ENCODE measurements at regions not wholly inside any gene's neighbourhood (a gene's known extent, or its start where the extent isn't known, plus 50 kb on each side); places are given as distances from the start of the nearest gene placed in this dataset.

DNA sequence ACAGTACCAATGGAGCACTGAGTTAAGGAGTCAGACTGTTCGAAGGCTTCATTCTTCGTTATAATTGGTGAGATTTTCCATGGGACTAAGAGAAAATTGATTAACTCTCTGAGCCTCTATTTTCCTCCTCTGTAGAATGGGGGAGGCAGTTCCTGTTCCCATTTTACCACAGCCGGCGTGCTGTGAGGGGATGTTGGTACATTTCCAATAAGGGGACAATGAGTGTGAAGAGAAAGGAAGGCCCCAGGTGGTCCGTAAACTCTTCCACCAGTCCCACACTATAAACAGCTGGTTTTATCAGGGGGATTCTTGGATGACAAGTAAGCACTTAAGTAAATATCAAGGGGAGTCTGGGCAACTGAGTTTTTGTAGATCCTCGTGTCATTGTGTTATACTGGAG lies 109.9 kb downstream of the DAD1 start:
- Histone ChIP-seq H2AFZ (ENCODE audit: low read depth, low read length) (no peak overlapping the region), H3K36me3 (replicated peaks; ENCODE audit: low read depth, low read length) (no peaks in the 10 kb centered on the region), H3K9ac (ENCODE audit: low read length) (no peak overlapping the region), H3K9me3 (ENCODE audit: insufficient read depth, low read length) (no peaks in the 10 kb centered on the region), H3K4me1 (ENCODE audit: low read length) (peaks cover 96% of the 10 kb centered on the region), H3K27ac (ENCODE audit: low read length) (no peak overlapping the region), H4K20me1 (ENCODE audit: insufficient read depth, low read length) (no peaks in the 10 kb centered on the region), H3K79me2 (ENCODE audit: low read length) (no peaks in the 10 kb centered on the region), H3K4me2 (ENCODE audit: low read length) (no peak overlapping the region; the same call in 1 of the 2 replicates), H3K27me3 (ENCODE audit: low read depth, low read length) (no peaks in the 10 kb centered on the region), H3K4me3 (ENCODE audit: low read length) (no peak overlapping the region)
- TF ChIP-seq, protein P1, sequence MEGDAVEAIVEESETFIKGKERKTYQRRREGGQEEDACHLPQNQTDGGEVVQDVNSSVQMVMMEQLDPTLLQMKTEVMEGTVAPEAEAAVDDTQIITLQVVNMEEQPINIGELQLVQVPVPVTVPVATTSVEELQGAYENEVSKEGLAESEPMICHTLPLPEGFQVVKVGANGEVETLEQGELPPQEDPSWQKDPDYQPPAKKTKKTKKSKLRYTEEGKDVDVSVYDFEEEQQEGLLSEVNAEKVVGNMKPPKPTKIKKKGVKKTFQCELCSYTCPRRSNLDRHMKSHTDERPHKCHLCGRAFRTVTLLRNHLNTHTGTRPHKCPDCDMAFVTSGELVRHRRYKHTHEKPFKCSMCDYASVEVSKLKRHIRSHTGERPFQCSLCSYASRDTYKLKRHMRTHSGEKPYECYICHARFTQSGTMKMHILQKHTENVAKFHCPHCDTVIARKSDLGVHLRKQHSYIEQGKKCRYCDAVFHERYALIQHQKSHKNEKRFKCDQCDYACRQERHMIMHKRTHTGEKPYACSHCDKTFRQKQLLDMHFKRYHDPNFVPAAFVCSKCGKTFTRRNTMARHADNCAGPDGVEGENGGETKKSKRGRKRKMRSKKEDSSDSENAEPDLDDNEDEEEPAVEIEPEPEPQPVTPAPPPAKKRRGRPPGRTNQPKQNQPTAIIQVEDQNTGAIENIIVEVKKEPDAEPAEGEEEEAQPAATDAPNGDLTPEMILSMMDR (IDR thresholded peaks at IDR 0.05; ENCODE audit: low read depth, low read length) = no peak
- no peak for TF ChIP-seq EZH2phosphoT487 (IDR thresholded peaks at IDR 0.05; ENCODE audit: low read depth)

DNA sequence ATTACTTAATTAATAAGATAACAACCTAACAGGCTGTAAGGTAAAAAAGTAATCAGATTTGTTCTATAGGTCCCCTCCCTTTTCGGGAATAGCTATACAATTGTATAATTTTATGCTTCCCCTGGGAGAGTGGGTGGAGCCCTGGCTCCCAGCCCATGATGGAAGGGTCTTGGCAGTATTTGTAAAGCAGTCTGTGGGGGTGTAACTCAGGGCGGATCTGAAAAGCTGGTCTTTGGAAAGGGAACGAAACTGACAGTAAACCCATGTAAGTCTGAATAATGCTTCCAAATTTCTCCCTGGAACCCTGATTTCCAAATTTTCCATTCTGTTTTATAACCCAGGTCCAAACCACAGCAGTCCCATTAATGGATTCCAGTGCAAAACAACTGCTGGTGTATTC lies 110.4 kb downstream of the DAD1 start:
- no peak overlapping the region for H2AFZ ChIP-seq (ENCODE audit: low read depth, low read length)
- no peaks in the 10 kb centered on the region for H3K79me2 ChIP-seq (ENCODE audit: low read length)
- H3K27ac ChIP-seq (ENCODE audit: low read length) = no peak overlapping the region
- H3K4me1 ChIP-seq (ENCODE audit: low read length) = peaks cover 93% of the 10 kb centered on the region
- H3K9me3 ChIP-seq (ENCODE audit: insufficient read depth, low read length) = no peaks in the 10 kb centered on the region
- H3K4me2 ChIP-seq (ENCODE audit: low read length) = no peak overlapping the region
- TF ChIP-seq, protein P1 (IDR thresholded peaks at IDR 0.05; ENCODE audit: low read depth, low read length) = no peak
- no peak for TF ChIP-seq EZH2phosphoT487 (IDR thresholded peaks at IDR 0.05; ENCODE audit: low read depth)
- no peak overlapping the region for H3K9ac ChIP-seq (ENCODE audit: low read length)
- H4K20me1 ChIP-seq (ENCODE audit: insufficient read depth, low read length) = no peaks in the 10 kb centered on the region
- H3K4me3 ChIP-seq (ENCODE audit: low read length) = no peak overlapping the region
- H3K27me3 ChIP-seq (ENCODE audit: low read depth, low read length) = no peaks in the 10 kb centered on the region
- no peaks in the 10 kb centered on the region for H3K36me3 ChIP-seq (replicated peaks; ENCODE audit: low read depth, low read length)

DNA sequence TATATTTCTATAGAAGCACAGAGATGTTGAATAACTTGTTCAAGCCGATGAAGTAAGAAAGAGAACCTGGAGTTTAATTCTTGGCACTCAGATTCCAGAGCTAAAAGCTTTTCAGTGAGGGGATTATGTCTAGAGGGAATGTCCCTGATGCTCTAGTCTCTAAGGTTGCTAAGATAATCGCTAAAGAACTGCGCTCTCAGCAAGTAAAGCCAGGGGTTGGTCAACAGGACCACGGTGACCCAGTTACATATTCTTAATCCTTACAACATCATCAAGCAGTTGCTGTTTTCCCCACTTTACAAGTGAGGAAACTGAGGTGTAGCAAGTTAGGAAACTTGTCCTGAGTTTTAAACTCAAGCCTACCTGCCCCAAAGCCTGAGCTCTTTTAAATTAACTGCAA lies 110.8 kb downstream of the DAD1 start:
- no peaks in the 10 kb centered on the region for H3K36me3 ChIP-seq (replicated peaks; ENCODE audit: low read depth, low read length)
- peaks cover 93% of the 10 kb centered on the region for H3K4me1 ChIP-seq (ENCODE audit: low read length)
- H4K20me1 ChIP-seq (ENCODE audit: insufficient read depth, low read length) = no peaks in the 10 kb centered on the region
- no peak overlapping the region for H3K4me3 ChIP-seq (ENCODE audit: low read length)
- no peaks in the 10 kb centered on the region for H3K79me2 ChIP-seq (ENCODE audit: low read length)
- no peak overlapping the region for H3K27ac ChIP-seq (ENCODE audit: low read length)
- TF ChIP-seq, protein P1 (IDR thresholded peaks at IDR 0.05; ENCODE audit: low read depth, low read length) = no peak
- no peak for TF ChIP-seq EZH2phosphoT487 (IDR thresholded peaks at IDR 0.05; ENCODE audit: low read depth)
- no peaks in the 10 kb centered on the region for H3K9me3 ChIP-seq (ENCODE audit: insufficient read depth, low read length)
- no peak overlapping the region for H3K9ac ChIP-seq (ENCODE audit: low read length)
- H2AFZ ChIP-seq (ENCODE audit: low read depth, low read length) = no peak overlapping the region
- no peak overlapping the region for H3K4me2 ChIP-seq (ENCODE audit: low read length)
- H3K27me3 ChIP-seq (ENCODE audit: low read depth, low read length) = no peaks in the 10 kb centered on the region

DNA sequence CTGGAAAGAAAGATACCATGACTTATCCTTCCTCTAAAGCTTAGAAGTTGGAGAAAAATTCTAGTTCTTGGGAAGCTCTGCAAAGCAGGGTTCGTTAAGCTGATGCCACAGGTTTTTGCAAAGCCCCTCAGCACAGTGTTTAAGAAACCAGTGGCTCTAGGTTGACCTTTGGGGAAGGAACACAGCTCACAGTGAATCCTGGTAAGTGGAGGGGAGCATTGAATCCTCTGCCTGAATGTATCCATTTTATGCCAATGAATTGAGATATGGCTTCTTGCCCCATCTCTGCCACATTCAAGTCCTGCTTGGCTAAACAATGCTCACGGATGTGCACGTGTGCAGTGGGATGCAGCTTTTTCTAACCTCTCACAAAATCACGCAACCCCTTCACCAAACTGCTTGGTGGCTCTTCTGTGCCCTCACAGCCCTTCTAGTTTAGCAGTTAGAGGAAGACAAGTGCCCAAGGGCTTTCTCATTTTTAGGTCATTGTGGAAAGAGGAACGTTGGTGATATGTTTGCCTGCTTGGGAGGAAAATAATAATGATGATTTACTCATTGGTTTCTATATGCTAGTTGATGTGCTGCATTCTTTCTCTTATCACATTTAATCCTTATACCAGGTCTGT lies 111.3 kb downstream of the DAD1 start:
- Histone ChIP-seq H3K27ac (ENCODE audit: low read length) (no peak overlapping the region), H3K9me3 (ENCODE audit: insufficient read depth, low read length) (no peaks in the 10 kb centered on the region), H3K36me3 (replicated peaks; ENCODE audit: low read depth, low read length) (no peaks in the 10 kb centered on the region), H2AFZ (ENCODE audit: low read depth, low read length) (no peak overlapping the region; the same call in 1 of the 2 replicates), H3K79me2 (ENCODE audit: low read length) (no peaks in the 10 kb centered on the region), H3K4me3 (ENCODE audit: low read length) (no peak overlapping the region), H3K9ac (ENCODE audit: low read length) (no peak overlapping the region), H3K4me2 (ENCODE audit: low read length) (no peak overlapping the region), H4K20me1 (ENCODE audit: insufficient read depth, low read length) (no peaks in the 10 kb centered on the region), H3K4me1 (ENCODE audit: low read length) (peaks cover 93% of the 10 kb centered on the region), H3K27me3 (ENCODE audit: low read depth, low read length) (no peaks in the 10 kb centered on the region)
- no peak for TF ChIP-seq EZH2phosphoT487 (IDR thresholded peaks at IDR 0.05; ENCODE audit: low read depth)
- TF ChIP-seq, protein P1 (IDR thresholded peaks at IDR 0.05; ENCODE audit: low read depth, low read length) = no peak

Measured in OCI-LY3 (cell line).